Stomach smooth muscle (tissue), 2 donors: ENCODE measurements at regions not wholly inside any gene's neighbourhood (a gene's known extent, or its start where the extent isn't known, plus 50 kb on each side); places are given as distances from the start of the nearest gene placed in this dataset.

Experiments used
- H3K27ac ChIP-seq: one replicate; pipeline ENCODE4 v1.7.0; 2013; ENCODE audit warnings: mild to moderate bottlenecking, low read length, inconsistent platforms
- H3K27me3 ChIP-seq, 2 donors: one replicate each; pipeline ENCODE4 v1.7.0; 2013; ENCODE audit warnings: low read length in 2 of 2; ENCODE audit not compliant: insufficient read depth in 2 of 2, control insufficient read depth in 1 of 2
- H3K36me3 ChIP-seq, 2 donors: one replicate each; pipeline ENCODE4 v1.7.0; 2013; ENCODE audit warnings: low read length in 2 of 2; ENCODE audit not compliant: control insufficient read depth in 2 of 2, insufficient read depth in 2 of 2
- H3K4me1 ChIP-seq: one replicate; pipeline ENCODE4 v1.7.0; 2013; ENCODE audit warnings: low read length; ENCODE audit not compliant: control insufficient read depth, insufficient read depth
- H3K4me3 ChIP-seq, 2 donors: one replicate each; pipeline ENCODE4 v1.7.0; 2013; ENCODE audit warnings: low read length in 2 of 2
- H3K9ac ChIP-seq, 2 donors: one replicate each; pipeline ENCODE4 v1.7.0; 2013; ENCODE audit warnings: low read length in 2 of 2, mild to moderate bottlenecking in 1 of 2
- H3K9me3 ChIP-seq, 2 donors: one replicate each; pipeline ENCODE4 v1.7.0; 2013; ENCODE audit warnings: low read length in 2 of 2; ENCODE audit not compliant: control insufficient read depth in 2 of 2
- donor health status: healthy.
- donor health status: Pancreatic carcinoma.

DNA sequence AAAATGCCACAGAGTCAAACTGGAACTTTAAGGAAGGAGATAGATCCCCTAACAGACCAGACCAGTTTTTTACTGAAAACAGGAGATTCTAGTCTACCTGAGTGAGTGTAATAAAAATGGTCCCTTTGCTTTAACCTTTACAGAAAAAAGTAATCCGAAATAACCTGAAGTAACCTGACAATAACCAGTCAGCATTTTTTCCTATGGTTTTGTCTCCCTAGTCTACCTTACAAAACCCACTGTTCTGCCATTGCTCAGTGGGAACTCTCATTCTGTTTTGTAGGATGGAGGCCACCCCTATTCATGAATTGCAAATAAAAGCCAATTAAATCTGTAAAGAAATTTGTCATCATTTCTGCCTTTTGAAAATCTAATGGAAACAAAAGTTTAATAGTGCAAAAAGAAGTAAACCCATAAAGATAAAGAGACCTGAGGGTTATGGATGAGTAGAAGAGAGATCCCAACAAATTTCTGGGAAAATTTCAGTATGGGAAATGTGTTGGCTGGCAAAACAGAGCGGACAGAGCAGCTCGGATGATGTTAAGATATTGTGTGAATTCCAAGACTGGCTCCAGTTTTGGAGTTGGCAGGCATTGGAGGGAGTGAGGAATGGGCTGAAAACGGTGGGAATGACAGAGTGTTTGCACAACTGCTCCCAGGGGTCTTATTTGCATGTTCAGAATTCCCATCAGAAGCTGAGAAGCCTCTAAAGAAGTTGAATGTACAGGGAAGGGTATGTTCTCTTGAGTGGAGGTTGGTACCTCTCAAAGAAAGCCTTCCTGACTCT is 104.7 kb upstream of the RALGAPA2 start:
- Histone ChIP-seq H3K9me3 (no peaks in the 10 kb centered on the region), H3K9ac (no peak overlapping the region), H3K27me3 (peaks cover 0 to 13% of the 10 kb centered on the region in 2 donors), H3K36me3 (no peaks in the 10 kb centered on the region), H3K4me1 (peaks cover 2% of the 10 kb centered on the region), H3K27ac (no peak overlapping the region), H3K4me3 (no peak overlapping the region)

DNA sequence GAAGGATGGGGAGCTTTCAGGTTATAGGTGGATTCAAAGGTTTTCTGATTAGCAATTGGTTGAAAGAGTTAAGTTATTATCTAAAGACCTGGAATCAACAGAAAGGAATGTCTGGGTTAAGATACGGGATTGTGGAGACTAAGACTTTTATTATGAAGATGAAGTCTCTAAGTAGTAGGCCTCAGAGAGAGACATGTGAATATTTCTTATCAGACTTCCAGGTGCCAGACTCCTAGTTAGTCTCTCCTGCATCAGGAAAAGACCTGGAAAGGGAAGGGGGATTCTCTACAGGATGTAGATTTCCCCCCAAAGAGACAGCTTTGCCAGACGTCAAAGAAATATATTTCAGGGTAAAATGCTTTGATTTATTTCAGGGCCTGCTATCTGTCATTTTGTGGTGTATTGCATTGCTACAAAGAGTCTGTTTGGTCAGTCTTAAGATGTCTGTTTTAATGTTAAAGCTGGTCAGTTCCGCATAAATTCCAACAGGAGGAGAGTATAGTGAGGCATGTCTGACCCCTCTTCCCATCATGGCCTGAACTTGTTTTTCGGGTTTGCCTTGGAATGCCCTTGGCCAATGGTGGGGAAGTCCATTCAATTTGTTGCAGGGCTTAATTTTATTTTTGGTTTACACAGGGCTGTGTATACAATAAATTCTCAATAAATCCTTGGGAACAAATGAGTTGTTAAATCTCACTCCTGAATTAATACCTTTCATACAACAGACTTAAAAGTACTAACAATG is 103.4 kb upstream of the RALGAPA2 start:
- H3K9ac ChIP-seq, result no peak overlapping the region
- no peak overlapping the region for H3K4me3 ChIP-seq
- no peak overlapping the region for H3K27ac ChIP-seq
- H3K4me1 ChIP-seq, result peaks cover 2% of the 10 kb centered on the region
- H3K27me3 ChIP-seq, result peaks cover 4 to 13% of the 10 kb centered on the region in 2 donors
- no peaks in the 10 kb centered on the region for H3K36me3 ChIP-seq
- no peaks in the 10 kb centered on the region for H3K9me3 ChIP-seq

DNA sequence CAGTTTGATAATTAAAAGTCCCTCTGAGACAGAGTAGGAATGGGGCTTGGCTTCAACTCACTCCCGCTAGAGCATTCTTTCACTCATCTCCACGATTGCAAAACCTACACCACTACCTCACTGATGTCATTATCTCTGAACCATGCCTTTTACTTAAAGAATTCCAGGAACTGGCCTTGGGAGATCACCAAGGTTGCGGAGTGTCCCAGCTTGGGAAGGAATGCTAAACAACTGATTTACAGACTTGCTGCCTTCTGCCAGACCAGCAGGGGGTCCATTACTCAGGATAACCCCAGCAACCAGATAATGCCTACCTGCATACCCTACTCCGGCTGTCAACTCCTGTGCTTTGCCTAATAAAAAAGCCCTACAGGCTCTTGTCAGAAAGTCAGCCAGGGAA is 102.2 kb upstream of the RALGAPA2 start:
- Histone ChIP-seq H3K4me1 (no peaks in the 10 kb centered on the region), H3K27ac (no peak overlapping the region), H3K9ac (no peak overlapping the region), H3K9me3 (no peaks in the 10 kb centered on the region), H3K4me3 (no peak overlapping the region), H3K27me3 (peaks cover 4 to 7% of the 10 kb centered on the region in 2 donors), H3K36me3 (no peaks in the 10 kb centered on the region)

DNA sequence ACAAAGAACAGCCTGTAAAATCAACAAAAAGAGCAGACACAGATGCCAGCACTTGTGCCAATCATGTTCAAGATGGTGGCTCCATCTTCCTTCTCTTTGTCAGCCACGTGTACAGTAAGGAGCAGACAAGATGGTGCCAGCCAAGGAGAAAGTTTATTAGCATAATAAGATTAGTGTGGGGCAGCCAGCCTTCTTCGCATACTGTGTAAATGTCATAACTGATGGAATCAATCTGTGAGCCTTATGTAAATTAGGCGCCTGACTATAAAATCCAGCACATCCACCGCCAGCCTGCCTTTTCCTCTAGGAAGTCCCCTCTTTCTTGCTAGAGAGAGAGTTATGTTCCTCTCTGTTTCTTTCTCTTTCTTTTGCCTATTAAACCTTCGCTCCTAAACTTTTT is 99.7 kb upstream of the RALGAPA2 start:
- peaks cover 4 to 5% of the 10 kb centered on the region in 2 donors for H3K27me3 ChIP-seq
- H3K27ac ChIP-seq, result no peak overlapping the region
- H3K4me3 ChIP-seq, result no peak overlapping the region
- H3K4me1 ChIP-seq, result no peaks in the 10 kb centered on the region
- no peak overlapping the region for H3K9ac ChIP-seq
- no peaks in the 10 kb centered on the region for H3K36me3 ChIP-seq
- H3K9me3 ChIP-seq, result no peaks in the 10 kb centered on the region

DNA sequence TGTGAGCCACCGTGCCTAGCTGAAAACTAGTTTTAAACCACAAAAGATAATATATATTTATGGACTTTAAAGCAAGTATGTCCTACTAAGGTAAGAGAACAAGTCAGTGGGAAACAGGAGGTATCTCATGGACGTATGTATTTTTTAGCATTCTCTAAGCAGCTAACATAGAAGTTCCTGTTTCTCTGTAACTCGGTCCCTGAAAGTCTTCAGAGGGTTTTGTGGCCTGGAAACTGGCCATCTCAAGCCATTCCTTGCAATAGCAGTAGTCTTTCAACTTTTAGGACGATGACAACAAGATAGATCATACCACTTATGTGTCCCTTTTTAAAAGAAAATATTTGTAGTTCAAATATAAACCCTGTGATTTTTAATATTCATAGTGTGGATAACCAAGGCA is 95.6 kb upstream of the RALGAPA2 start:
- H3K27ac ChIP-seq, result no peak overlapping the region
- H3K36me3 ChIP-seq, result no peaks in the 10 kb centered on the region
- H3K9me3 ChIP-seq, result peaks cover 0 to 5% of the 10 kb centered on the region in 2 donors
- peaks cover 3 to 4% of the 10 kb centered on the region in 2 donors for H3K27me3 ChIP-seq
- no peak overlapping the region for H3K9ac ChIP-seq
- H3K4me3 ChIP-seq, result no peak overlapping the region
- H3K4me1 ChIP-seq, result no peaks in the 10 kb centered on the region

DNA sequence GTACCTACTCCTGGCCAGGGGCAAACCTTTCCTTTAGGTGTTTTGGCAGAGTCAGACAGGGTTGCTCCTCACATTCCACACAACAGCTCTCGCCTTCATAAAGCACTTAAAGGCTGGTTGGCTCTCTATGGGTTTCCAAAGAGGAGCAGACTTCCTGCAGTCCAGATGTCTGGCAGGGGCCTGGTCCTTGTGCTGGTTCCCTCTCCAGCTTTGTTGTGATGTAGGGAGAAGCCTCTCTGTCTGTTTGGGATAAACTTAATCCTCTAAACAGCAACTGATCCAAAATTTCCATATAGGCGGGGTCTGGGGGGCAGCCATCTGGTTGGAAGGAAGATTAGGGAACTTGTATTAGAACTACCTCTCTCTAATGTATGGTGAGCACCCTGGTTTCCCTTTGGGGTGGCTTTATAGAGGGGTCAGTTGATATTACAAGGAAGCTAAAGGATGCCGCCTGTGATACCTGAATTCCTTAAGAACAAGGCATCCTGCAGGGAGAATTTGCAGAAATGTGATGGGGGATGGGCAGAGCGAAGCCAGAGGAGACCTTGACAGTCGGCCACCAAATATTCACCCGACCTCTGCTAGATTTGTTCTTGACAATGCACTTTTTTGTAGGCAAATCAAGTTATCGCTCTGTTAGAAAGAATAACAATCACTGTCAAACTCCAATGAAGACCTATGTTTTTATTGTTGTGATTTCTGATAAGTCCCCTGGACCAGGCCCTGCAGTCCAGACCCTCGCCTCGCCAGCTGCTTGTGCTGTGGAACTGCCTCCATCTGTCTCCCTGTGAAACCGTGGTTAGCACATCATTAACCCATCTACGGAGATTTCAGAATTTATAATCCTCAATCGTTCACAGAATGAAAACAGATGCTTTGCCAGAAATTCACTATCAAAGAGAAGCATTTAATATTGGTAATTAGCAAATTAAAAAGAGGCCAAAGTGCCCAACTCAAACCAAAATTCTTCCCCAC is 94.0 kb upstream of the RALGAPA2 start:
- no peak overlapping the region for H3K4me3 ChIP-seq
- no peak overlapping the region for H3K27ac ChIP-seq

DNA sequence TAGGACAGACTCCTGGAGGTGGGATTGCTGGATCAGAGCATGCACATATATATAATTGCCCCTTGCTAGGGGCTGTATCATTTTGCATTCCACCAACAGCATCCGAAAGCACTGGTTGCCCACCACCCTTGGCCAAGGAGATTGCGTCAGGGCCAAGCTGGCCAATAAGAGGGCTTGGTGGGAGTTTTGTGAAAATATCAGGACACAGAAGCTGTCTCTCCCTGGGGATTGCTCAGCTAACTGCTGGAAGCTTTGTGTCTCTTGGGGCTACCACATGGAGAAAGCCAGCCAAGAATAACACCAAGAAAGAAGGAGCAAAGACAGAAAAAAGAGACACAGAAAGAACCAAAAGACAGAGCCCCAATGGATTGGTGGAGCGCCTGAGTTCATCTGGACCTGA is 90.6 kb upstream of the RALGAPA2 start:
- no peaks in the 10 kb centered on the region for H3K4me1 ChIP-seq
- no peaks in the 10 kb centered on the region for H3K36me3 ChIP-seq
- H3K27ac ChIP-seq, result no peak overlapping the region
- H3K27me3 ChIP-seq, result peaks cover 0 to 3% of the 10 kb centered on the region in 2 donors
- peaks cover 0 to 5% of the 10 kb centered on the region in 2 donors for H3K9me3 ChIP-seq
- no peak overlapping the region for H3K4me3 ChIP-seq
- no peak overlapping the region for H3K9ac ChIP-seq

More for the DNA sequence above, 94.0 kb upstream of the RALGAPA2 start:
- H3K36me3 ChIP-seq, result no peaks in the 10 kb centered on the region
- peaks cover 3 to 4% of the 10 kb centered on the region in 2 donors for H3K27me3 ChIP-seq
- H3K9me3 ChIP-seq, result peaks cover 0 to 5% of the 10 kb centered on the region in 2 donors
- no peaks in the 10 kb centered on the region for H3K4me1 ChIP-seq
- no peak overlapping the region for H3K9ac ChIP-seq

DNA sequence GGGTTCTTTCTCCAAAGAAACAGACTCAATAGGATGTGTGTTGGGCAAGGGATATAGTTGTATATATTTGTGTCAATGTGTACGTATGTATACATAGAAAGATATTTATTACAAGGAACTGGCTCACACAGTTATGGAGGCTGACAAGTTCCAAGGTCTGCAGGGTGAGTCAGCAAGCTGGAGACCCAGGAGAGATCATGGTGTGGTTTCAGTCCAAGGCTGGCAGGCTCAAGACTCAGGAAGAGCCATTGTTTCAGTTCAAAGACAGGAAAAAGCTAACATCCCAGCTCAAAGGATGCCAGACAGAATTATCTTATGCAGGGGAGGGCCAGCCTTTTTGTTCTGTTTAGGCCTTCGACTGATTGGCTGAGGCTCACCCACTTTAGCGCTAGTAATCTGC is 89.9 kb upstream of the RALGAPA2 start:
- Histone ChIP-seq H3K27ac (no peak overlapping the region), H3K9me3 (peaks cover 0 to 5% of the 10 kb centered on the region in 2 donors), H3K9ac (no peak overlapping the region), H3K27me3 (peaks cover 0 to 3% of the 10 kb centered on the region in 2 donors), H3K4me1 (no peaks in the 10 kb centered on the region), H3K36me3 (no peaks in the 10 kb centered on the region), H3K4me3 (no peak overlapping the region)

DNA sequence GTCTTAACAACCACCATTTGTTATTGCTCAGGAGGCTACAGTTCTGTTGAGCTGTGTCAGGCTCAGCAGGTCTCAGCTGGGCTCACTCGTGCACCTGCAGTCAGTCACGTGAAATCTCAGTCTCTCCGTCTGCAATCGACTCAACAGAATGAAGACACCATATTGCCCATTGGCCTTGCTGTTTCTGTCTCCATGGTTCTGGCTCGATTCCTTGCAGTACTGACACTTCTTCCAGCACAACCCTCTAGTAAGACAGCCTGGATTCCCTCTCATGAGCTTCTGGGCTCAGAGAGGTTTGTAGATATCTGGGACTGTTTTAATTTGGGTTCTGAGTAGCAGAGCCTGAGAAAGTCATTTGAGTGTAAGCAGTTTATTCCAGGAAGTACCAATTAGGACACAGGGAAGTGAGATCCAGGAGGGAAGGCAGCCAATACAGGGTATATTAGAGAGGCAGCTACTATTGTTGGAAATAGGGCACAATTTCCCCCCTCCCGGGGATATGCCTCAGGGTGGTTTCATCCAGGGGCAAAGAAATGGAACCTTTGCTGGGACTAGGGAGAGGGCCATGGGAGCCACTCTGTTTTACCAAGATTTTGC is 87.4 kb upstream of the RALGAPA2 start:
- Histone ChIP-seq H3K9ac (no peak overlapping the region), H3K27ac (no peak overlapping the region), H3K4me1 (no peaks in the 10 kb centered on the region), H3K9me3 (peaks cover 0 to 2% of the 10 kb centered on the region in 2 donors), H3K4me3 (no peak overlapping the region), H3K27me3 (peaks cover 0 to 2% of the 10 kb centered on the region in 2 donors), H3K36me3 (no peaks in the 10 kb centered on the region)
